ENCODE measurements at regions not wholly inside any gene's neighbourhood (a gene's known extent, or its start where the extent isn't known, plus 50 kb on each side); places are given as distances from the start of the nearest gene placed in this dataset.

GRCh38 chr2:234666911-234667310 lies 170.0 kb upstream of the ARL4C start:
- no peak overlapping the region for H3K4me3 ChIP-seq (ENCODE audit: low read depth, low read length)
- DNase-seq (ENCODE audit: low read depth), result no peak
- TF ChIP-seq CTCF (IDR thresholded peaks at IDR 0.05; ENCODE audit: insufficient read depth, low read depth, low read length, missing control alignments), result no peak

GRCh38 chr2:234665304-234665703 lies 168.4 kb upstream of the ARL4C start:
- H3K4me3 ChIP-seq (ENCODE audit: low read depth, low read length), result no peak overlapping the region
- TF ChIP-seq CTCF (IDR thresholded peaks at IDR 0.05; ENCODE audit: insufficient read depth, low read depth, low read length, missing control alignments), result no peak
- no peak for DNase-seq (ENCODE audit: low read depth)

GRCh38 chr2:234661849-234662248 lies 165.0 kb upstream of the ARL4C start:
- no peak overlapping the region for H3K4me3 ChIP-seq (ENCODE audit: low read depth, low read length)
- TF ChIP-seq CTCF (IDR thresholded peaks at IDR 0.05; ENCODE audit: insufficient read depth, low read depth, low read length, missing control alignments), result no peak
- no peak for DNase-seq (ENCODE audit: low read depth)

GRCh38 chr2:234661175-234661574 lies 164.3 kb upstream of the ARL4C start:
- H3K4me3 ChIP-seq (ENCODE audit: low read depth, low read length), result no peak overlapping the region
- no peak for DNase-seq (ENCODE audit: low read depth)
- TF ChIP-seq CTCF (IDR thresholded peaks at IDR 0.05; ENCODE audit: insufficient read depth, low read depth, low read length, missing control alignments), result no peak

GRCh38 chr2:234655706-234656105 lies 158.8 kb upstream of the ARL4C start:
- no peak overlapping the region for H3K4me3 ChIP-seq (ENCODE audit: low read depth, low read length)

GRCh38 chr2:234650911-234651310 lies 154.0 kb upstream of the ARL4C start:
- DNase-seq (ENCODE audit: low read depth), result no peak
- TF ChIP-seq CTCF (IDR thresholded peaks at IDR 0.05; ENCODE audit: insufficient read depth, low read depth, low read length, missing control alignments), result no peak
- H3K4me3 ChIP-seq (ENCODE audit: low read depth, low read length), result no peak overlapping the region

More at GRCh38 chr2:234655706-234656105, 158.8 kb upstream of the ARL4C start:
- no peak for TF ChIP-seq CTCF (IDR thresholded peaks at IDR 0.05; ENCODE audit: insufficient read depth, low read depth, low read length, missing control alignments)
- DNase-seq (ENCODE audit: low read depth), result no peak

- no peak for DNase-seq (ENCODE audit: low read depth)
- no peak overlapping the region for H3K4me3 ChIP-seq (ENCODE audit: low read depth, low read length)
- TF ChIP-seq CTCF (IDR thresholded peaks at IDR 0.05; ENCODE audit: insufficient read depth, low read depth, low read length, missing control alignments), result no peak
These were observed 153.1 kb upstream of the ARL4C start for GRCh38 chr2:234649951-234650350.
